CD4-positive, alpha-beta memory T cell (primary cell): ENCODE measurements at regions not wholly inside any gene's neighbourhood (a gene's known extent, or its start where the extent isn't known, plus 50 kb on each side); places are given as distances from the start of the nearest gene placed in this dataset.

Source experiments
- CTCF ChIA-PET: fragments of 350-600 bp; sonication (Branson Sonifier 250); formaldehyde crosslinking; loops from one replicate; lab custom pipeline; 2021; ENCODE audit warnings: inconsistent platforms; ENCODE audit not compliant: partially characterized antibody; lab: Charles Lee
- POLR2A ChIA-PET: fragments of 350-600 bp; sonication (Branson Sonifier 250); formaldehyde crosslinking; loops from one replicate; lab custom pipeline; 2021; ENCODE audit not compliant: partially characterized antibody; lab: Charles Lee
- DNase-seq, 5 donors: peaks; one replicate each; pipeline versions ENCODE4 v3.0.0 to v3.0.0-alpha.2; 2020 to 2022; ENCODE audit warnings: mixed read lengths in 1 of 5
- H3K27ac ChIP-seq: one replicate; pipeline ENCODE4 v1.7.0; 2013; ENCODE audit warnings: low read depth, low read length
- H3K27me3 ChIP-seq: 2 replicates; pipeline ENCODE4 v1.7.0; 2013; ENCODE audit warnings: mild to moderate bottlenecking, low read length, moderate library complexity; ENCODE audit not compliant: insufficient read depth
- H3K36me3 ChIP-seq: 2 replicates; pipeline ENCODE4 v1.7.0; 2013; ENCODE audit warnings: mild to moderate bottlenecking, low read length, moderate library complexity; ENCODE audit not compliant: insufficient read depth
- H3K4me1 ChIP-seq: 2 replicates; pipeline ENCODE4 v1.7.0; 2013; ENCODE audit warnings: mild to moderate bottlenecking, low read length, moderate library complexity; ENCODE audit not compliant: insufficient read depth
- H3K4me3 ChIP-seq, 2 donors: one replicate each; pipeline ENCODE4 v1.7.0; 2013; ENCODE audit warnings: low read length in 2 of 2, mild to moderate bottlenecking in 1 of 2
- H3K9me3 ChIP-seq, 2 donors: one replicate each; pipeline ENCODE4 v1.7.0; 2013; ENCODE audit warnings: low read length in 2 of 2, control low read depth in 1 of 2; ENCODE audit not compliant: control insufficient read depth in 1 of 2
- H3K27ac Mint-ChIP-seq, 7 donors: one replicate each; pipeline ENCODE4 v1.8.0; 2020 to 2021; ENCODE audit warnings: mixed read lengths in 7 of 7, mild to moderate bottlenecking in 6 of 7, inconsistent platforms in 3 of 7, moderate library complexity in 3 of 7
- H3K27me3 Mint-ChIP-seq, 2 donors: one replicate each; pipeline ENCODE4 v1.8.0; 2020 to 2021; ENCODE audit warnings: mixed read lengths in 2 of 2
- H3K36me3 Mint-ChIP-seq, 2 donors: one replicate each; pipeline ENCODE4 v1.8.0; 2020 to 2021; ENCODE audit warnings: mixed read lengths in 2 of 2, inconsistent platforms in 1 of 2, mild to moderate bottlenecking in 1 of 2
- H3K4me1 Mint-ChIP-seq, 4 donors: one replicate each; pipeline ENCODE4 v1.8.0; 2020 to 2021; ENCODE audit warnings: mixed read lengths in 4 of 4, mild to moderate bottlenecking in 1 of 4
- H3K4me3 Mint-ChIP-seq, 8 donors: one replicate each; pipeline ENCODE4 v1.8.0; 2020 to 2021; ENCODE audit warnings: mixed read lengths in 8 of 8, mild to moderate bottlenecking in 7 of 8, moderate library complexity in 6 of 8, inconsistent platforms in 3 of 8
- H3K9me3 Mint-ChIP-seq, 8 donors: one replicate each; pipeline ENCODE4 v1.8.0; 2020 to 2021; ENCODE audit warnings: mixed read lengths in 8 of 8, mild to moderate bottlenecking in 5 of 8, inconsistent platforms in 3 of 8, moderate library complexity in 1 of 8
- intact Hi-C: fragments of 100-400 bp; cut with micrococcal nuclease; formaldehyde crosslinking; loops from one replicate; pipeline ENCODE4 v1.15.1; 2023

DNA sequence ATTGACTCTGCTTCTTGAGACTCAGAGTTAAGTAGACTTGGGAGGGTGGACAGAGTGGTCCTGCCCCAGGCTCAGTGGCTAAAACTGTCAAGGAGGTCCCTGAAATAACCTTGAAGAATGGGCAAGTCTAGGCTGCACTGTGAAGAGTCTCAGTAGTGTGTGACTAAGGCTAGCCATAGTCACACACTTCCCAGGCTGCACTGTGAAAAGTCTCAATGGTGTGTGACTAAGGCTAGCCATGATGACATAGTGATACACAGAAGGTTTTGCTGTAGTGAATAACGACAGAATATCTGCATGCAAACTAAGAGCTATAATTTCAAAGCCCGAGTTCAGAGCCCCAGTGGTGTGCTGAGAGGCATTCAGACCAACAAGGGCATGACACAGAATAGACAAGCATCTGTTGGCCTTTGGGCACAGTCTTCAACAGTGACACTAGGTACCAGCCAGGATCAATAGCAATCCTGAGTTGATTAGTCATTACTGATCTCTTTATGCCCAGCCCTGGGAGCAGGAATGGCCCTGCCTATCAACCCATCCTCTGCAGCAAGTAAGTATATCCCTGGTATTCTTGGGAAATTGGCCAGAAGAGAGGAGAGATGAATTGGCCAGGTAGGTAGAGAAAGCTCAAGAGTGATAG, 72.4 kb upstream of the BBX start:
- no peak overlapping the region for H3K4me3 ChIP-seq
- CTCF ChIA-PET: no interaction called here
- intact Hi-C loops: no loop called here
- H3K36me3 Mint-ChIP-seq: no peaks in the 10 kb centered on the region
- no peak for DNase-seq
- no peak overlapping the region for H3K4me3 Mint-ChIP-seq
- H3K27ac Mint-ChIP-seq: no peak overlapping the region
- H3K4me1 ChIP-seq: no peaks in the 10 kb centered on the region
- H3K9me3 Mint-ChIP-seq: no peaks in the 10 kb centered on the region
- H3K9me3 ChIP-seq: no peaks in the 10 kb centered on the region
- POLR2A ChIA-PET: no interaction called here
- no peaks in the 10 kb centered on the region for H3K27me3 ChIP-seq
- H3K36me3 ChIP-seq: no peaks in the 10 kb centered on the region
- no peak overlapping the region for H3K27ac ChIP-seq
- no peaks in the 10 kb centered on the region for H3K4me1 Mint-ChIP-seq
- H3K27me3 Mint-ChIP-seq: peaks cover 0 to 1% of the 10 kb centered on the region in 2 donors

DNA sequence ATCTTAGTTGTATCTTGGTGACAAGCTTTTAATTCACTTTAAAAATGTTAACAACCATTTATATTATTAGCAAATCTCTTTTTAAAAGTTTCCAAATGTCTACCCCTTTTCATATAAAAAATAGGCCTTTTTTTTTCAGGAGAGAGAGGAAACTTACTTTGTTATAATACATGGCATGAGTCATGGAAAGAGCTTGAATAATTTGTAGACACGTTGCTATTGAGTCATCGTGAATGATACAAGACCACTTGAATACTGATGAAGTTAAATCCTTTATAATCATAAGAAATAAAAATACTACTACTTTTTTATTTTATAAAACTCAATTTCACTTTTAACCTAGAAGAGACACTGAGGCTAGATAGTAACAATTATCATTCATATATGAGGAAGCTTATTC, 70.3 kb upstream of the BBX start:
- Histone ChIP-seq H3K27ac (no peak overlapping the region), H3K4me1 (no peaks in the 10 kb centered on the region), H3K36me3 (no peaks in the 10 kb centered on the region), H3K27me3 (no peaks in the 10 kb centered on the region), H3K9me3 (no peaks in the 10 kb centered on the region), H3K4me3 (no peak overlapping the region)
- Mint-ChIP-seq H3K36me3 (no peaks in the 10 kb centered on the region), H3K27ac (no peak overlapping the region), H3K9me3 (no peaks in the 10 kb centered on the region), H3K4me1 (no peaks in the 10 kb centered on the region), H3K27me3 (peaks cover 2 to 3% of the 10 kb centered on the region in 2 donors), H3K4me3 (no peak overlapping the region)
- ChIA-PET POLR2A (no interaction called here), CTCF (interaction anchor here (1.2 to 1.3 kb wide), 2 partner anchors 10 to 24 kb away, joined by 4 to 5 read pairs; no protein-coding TSS in a partner anchor)
- intact Hi-C loops: no loop called here
- DNase-seq: no peak

DNA sequence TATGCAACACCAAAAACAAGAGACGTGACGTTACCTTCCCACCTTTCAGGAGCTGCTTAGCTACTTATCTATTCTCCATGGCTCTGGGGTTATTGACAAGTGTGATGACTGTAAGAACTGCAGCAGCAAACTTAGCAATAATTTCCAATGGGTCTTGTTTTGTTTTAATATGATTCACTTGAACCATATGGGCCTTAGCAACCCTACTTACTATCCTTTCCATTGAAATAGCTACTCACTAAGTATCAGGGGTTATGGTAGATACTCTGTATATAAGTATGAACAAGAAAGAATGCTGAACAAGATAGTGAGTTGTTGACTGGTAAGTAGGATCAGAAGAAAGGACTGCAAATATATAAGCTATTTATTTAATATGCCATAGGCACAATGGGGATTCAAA, 69.3 kb upstream of the BBX start:
- H3K27ac ChIP-seq: no peak overlapping the region
- H3K27me3 Mint-ChIP-seq: peaks cover 2% of the 10 kb centered on the region in 2 donors
- H3K4me3 ChIP-seq: no peak overlapping the region
- no peak overlapping the region for H3K27ac Mint-ChIP-seq
- no peaks in the 10 kb centered on the region for H3K9me3 Mint-ChIP-seq
- no peaks in the 10 kb centered on the region for H3K36me3 ChIP-seq
- DNase-seq: no peak
- no peaks in the 10 kb centered on the region for H3K4me1 ChIP-seq
- CTCF ChIA-PET: interaction anchor here (1.2 to 1.5 kb wide), 3 partner anchors 9 to 182 kb away, joined by 4 to 5 read pairs (median 4); no protein-coding TSS in a partner anchor
- POLR2A ChIA-PET: no interaction called here
- no peak overlapping the region for H3K4me3 Mint-ChIP-seq
- no peaks in the 10 kb centered on the region for H3K27me3 ChIP-seq
- H3K9me3 ChIP-seq: no peaks in the 10 kb centered on the region
- no peaks in the 10 kb centered on the region for H3K4me1 Mint-ChIP-seq
- intact Hi-C loops: no loop called here
- no peaks in the 10 kb centered on the region for H3K36me3 Mint-ChIP-seq

DNA sequence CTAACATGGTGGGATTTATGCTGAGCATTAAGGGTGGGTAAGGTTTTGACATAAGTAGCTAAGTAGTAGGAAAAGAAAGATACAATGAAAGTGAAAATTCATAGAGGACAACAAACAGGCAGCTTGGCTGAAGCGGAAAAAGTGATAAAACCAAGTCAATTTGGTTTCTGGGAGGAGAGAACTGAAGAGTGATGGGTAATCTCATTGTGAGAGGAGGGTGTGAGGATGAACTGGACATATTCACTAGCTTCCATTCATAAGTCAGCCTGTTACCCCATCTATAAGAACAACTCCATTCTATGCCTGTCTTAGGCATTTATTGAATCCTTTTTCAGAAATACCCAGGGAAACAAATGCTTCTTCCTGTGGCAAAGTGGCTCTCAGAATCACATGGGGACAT, 67.1 kb upstream of the BBX start:
- Mint-ChIP-seq H3K9me3 (no peaks in the 10 kb centered on the region), H3K4me3 (no peak overlapping the region), H3K27me3 (peaks cover 2% of the 10 kb centered on the region in 2 donors), H3K4me1 (no peaks in the 10 kb centered on the region), H3K27ac (no peak overlapping the region), H3K36me3 (no peaks in the 10 kb centered on the region)
- intact Hi-C loops: no loop called here
- H3K27me3 ChIP-seq: no peaks in the 10 kb centered on the region
- no peaks in the 10 kb centered on the region for H3K36me3 ChIP-seq
- no peaks in the 10 kb centered on the region for H3K4me1 ChIP-seq
- no peak overlapping the region for H3K27ac ChIP-seq
- no peaks in the 10 kb centered on the region for H3K9me3 ChIP-seq
- H3K4me3 ChIP-seq: no peak overlapping the region
- ChIA-PET POLR2A (no interaction called here), CTCF (interaction anchor here (1.7 to 1.9 kb wide), 2 partner anchors 26 to 35 kb away, joined by 5 to 7 read pairs; no protein-coding TSS in a partner anchor)
- no peak for DNase-seq

DNA sequence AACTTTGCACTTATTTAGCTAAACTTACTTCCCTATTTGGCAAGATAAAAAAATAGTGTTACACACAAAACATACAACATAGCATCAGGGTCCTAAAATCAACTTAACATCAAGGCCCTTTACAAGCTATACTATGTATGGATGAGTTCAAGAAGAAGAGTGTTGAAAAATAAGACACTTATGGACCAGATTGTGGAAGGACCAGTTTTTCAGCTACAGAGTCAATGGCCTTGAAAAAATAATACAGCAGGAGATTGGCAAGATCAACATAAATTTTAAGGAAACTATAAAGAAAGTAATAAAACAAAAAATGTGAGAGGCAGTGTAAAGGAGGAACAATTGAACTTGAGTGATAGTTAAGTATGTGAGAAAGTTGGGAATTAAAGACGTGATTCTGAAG, 66.3 kb upstream of the BBX start:
- intact Hi-C loops: no loop called here
- no peaks in the 10 kb centered on the region for H3K9me3 ChIP-seq
- H3K4me1 Mint-ChIP-seq: no peaks in the 10 kb centered on the region
- H3K4me1 ChIP-seq: no peaks in the 10 kb centered on the region
- no peaks in the 10 kb centered on the region for H3K27me3 ChIP-seq
- peaks cover 2% of the 10 kb centered on the region in 2 donors for H3K27me3 Mint-ChIP-seq
- H3K27ac Mint-ChIP-seq: no peak overlapping the region
- no peaks in the 10 kb centered on the region for H3K9me3 Mint-ChIP-seq
- no peak overlapping the region for H3K4me3 Mint-ChIP-seq
- no peaks in the 10 kb centered on the region for H3K36me3 Mint-ChIP-seq
- ChIA-PET CTCF (interaction anchor here (1.9 kb wide), 1 partner anchor 36 kb away, joined by 5 read pairs; no protein-coding TSS in a partner anchor), POLR2A (no interaction called here)
- no peak overlapping the region for H3K27ac ChIP-seq
- no peak overlapping the region for H3K4me3 ChIP-seq
- DNase-seq: no peak
- no peaks in the 10 kb centered on the region for H3K36me3 ChIP-seq

DNA sequence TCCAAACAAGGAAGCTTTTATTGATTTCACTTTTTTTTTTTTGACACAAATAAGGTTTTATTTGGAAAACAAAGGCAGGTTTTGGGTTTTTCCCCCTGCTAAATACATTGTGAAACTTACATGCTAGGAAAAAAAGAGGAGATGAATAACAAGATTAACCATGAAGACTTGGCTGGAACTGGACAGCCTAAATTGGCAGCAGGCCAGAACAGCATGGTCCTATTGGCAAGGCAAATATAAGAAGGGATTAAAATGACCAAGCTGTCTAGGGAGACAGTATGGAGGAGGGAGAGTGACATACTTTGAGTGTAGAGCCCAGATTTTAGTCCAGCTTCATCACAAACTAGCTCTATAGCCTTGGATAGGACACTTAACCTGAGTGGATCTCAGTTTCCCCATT, 63.9 kb upstream of the BBX start:
- Histone ChIP-seq H3K36me3 (no peaks in the 10 kb centered on the region), H3K27me3 (no peaks in the 10 kb centered on the region), H3K4me3 (no peak overlapping the region), H3K9me3 (no peaks in the 10 kb centered on the region), H3K27ac (no peak overlapping the region), H3K4me1 (no peaks in the 10 kb centered on the region)
- no peaks in the 10 kb centered on the region for H3K4me1 Mint-ChIP-seq
- DNase-seq: no peak
- intact Hi-C loops: no loop called here
- H3K4me3 Mint-ChIP-seq: no peak overlapping the region
- ChIA-PET CTCF (interaction anchor here (1.0 to 5.3 kb wide), 5 partner anchors 31 to 279 kb away, joined by 3 to 23 read pairs (median 4); no protein-coding TSS in a partner anchor), POLR2A (no interaction called here)
- no peaks in the 10 kb centered on the region for H3K36me3 Mint-ChIP-seq
- no peaks in the 10 kb centered on the region for H3K9me3 Mint-ChIP-seq
- peaks cover 2 to 3% of the 10 kb centered on the region in 2 donors for H3K27me3 Mint-ChIP-seq
- no peak overlapping the region for H3K27ac Mint-ChIP-seq

DNA sequence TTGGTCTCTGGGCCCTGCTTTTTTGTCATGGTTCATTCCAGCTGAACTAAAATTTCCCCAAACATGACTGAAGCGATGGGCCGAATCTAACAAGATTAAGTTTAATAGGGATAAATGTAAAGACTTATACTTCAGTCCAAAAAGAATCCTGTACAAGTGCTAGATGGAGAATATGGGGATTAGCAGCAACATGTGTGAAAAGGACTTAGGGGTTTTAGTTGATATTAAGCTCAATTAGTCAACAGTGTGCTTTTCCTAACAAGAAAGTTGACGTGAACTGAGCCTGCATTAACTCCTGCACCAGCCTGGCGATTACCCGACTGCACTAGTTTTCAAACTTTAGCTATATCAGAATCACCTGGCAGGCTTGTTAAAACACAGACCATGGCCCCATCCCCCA, 61.0 kb upstream of the BBX start:
- H3K4me3 Mint-ChIP-seq: no peak overlapping the region
- H3K36me3 ChIP-seq: no peaks in the 10 kb centered on the region
- DNase-seq: no peak
- no peak overlapping the region for H3K27ac Mint-ChIP-seq
- no peaks in the 10 kb centered on the region for H3K36me3 Mint-ChIP-seq
- no peaks in the 10 kb centered on the region for H3K4me1 ChIP-seq
- H3K27me3 Mint-ChIP-seq: peaks cover under 1 to 1% of the 10 kb centered on the region in 2 donors
- H3K27me3 ChIP-seq: no peaks in the 10 kb centered on the region
- no peak overlapping the region for H3K27ac ChIP-seq
- ChIA-PET POLR2A (no interaction called here), CTCF (interaction anchor here (1.3 to 5.3 kb wide), 5 partner anchors 8 to 226 kb away, joined by 3 to 23 read pairs (median 5); no protein-coding TSS in a partner anchor)
- H3K9me3 ChIP-seq: no peaks in the 10 kb centered on the region
- intact Hi-C loops: no loop called here
- H3K4me3 ChIP-seq: no peak overlapping the region
- no peaks in the 10 kb centered on the region for H3K4me1 Mint-ChIP-seq
- H3K9me3 Mint-ChIP-seq: no peaks in the 10 kb centered on the region
